DND-41 (cell line): ENCODE measurements at regions not wholly inside any gene's neighbourhood (a gene's known extent, or its start where the extent isn't known, plus 50 kb on each side); places are given as distances from the start of the nearest gene placed in this dataset.

ENCODE experiments used
- ATAC-seq: fragments of 200-7000 bp; cut with Tn5 transposase; 3 replicates; pipeline ENCODE4 v1.9.1; 2021; ENCODE audit warnings: low read depth; ENCODE audit not compliant: insufficient read depth
- DNase-seq: peaks from one replicate; pipeline ENCODE4 v3.0.0-alpha.2; 2020
- H2AFZ ChIP-seq: 2 replicates; pipeline ENCODE4 v1.6.0; 2012; ENCODE audit warnings: low read depth, low read length
- H3K27ac ChIP-seq: 2 replicates; pipeline ENCODE4 v1.5.1; 2012; ENCODE audit warnings: low read length, inconsistent platforms
- H3K27me3 ChIP-seq: fragments of 200-600 bp; sonication (generic); 2 replicates; pipeline ENCODE4 v1.6.0; 2012; ENCODE audit warnings: low read length, mild to moderate bottlenecking, inconsistent platforms; ENCODE audit not compliant: insufficient read depth, poor library complexity
- H3K36me3 ChIP-seq: 2 replicates; pipeline ENCODE4 v1.5.1; 2012; ENCODE audit warnings: low read length, inconsistent platforms; ENCODE audit not compliant: insufficient read depth
- H3K4me1 ChIP-seq: 2 replicates; pipeline ENCODE4 v1.5.1; 2012; ENCODE audit warnings: mild to moderate bottlenecking, low read length; ENCODE audit not compliant: insufficient read depth
- H3K4me2 ChIP-seq: 2 replicates; pipeline ENCODE4 v1.6.0; 2012; ENCODE audit warnings: mild to moderate bottlenecking, moderate library complexity, low read length, inconsistent platforms; ENCODE audit not compliant: insufficient read depth
- H3K4me3 ChIP-seq, 2 experiments: fragments of 200-600 bp in 1 of 2; shearing (Covaris generic) in 1 of 2; 2 replicates each; pipeline ENCODE4 v1.5.1; 2012 to 2016; ENCODE audit warnings: inconsistent platforms in 2 of 2, low read length in 2 of 2, mild to moderate bottlenecking in 2 of 2, low read depth in 1 of 2, moderate library complexity in 1 of 2
- H3K79me2 ChIP-seq: 2 replicates; pipeline ENCODE4 v1.6.0; 2012; ENCODE audit warnings: low read length, inconsistent platforms; ENCODE audit not compliant: insufficient read depth
- H3K9ac ChIP-seq: 2 replicates; pipeline ENCODE4 v1.6.0; 2012; ENCODE audit warnings: low read depth, mild to moderate bottlenecking, inconsistent platforms, low read length, moderate library complexity
- H3K9me3 ChIP-seq: 2 replicates; pipeline ENCODE4 v1.5.1; 2012; ENCODE audit warnings: low read length, moderate library complexity, mild to moderate bottlenecking, inconsistent platforms; ENCODE audit not compliant: insufficient read depth, severe bottlenecking
- H4K20me1 ChIP-seq: 2 replicates; pipeline ENCODE4 v1.6.0; 2012; ENCODE audit warnings: low read length; ENCODE audit not compliant: insufficient read depth
- CTCF ChIP-seq: IDR thresholded peaks from 2 replicates; pipeline ENCODE4 v1.5.1; 2012; ENCODE audit warnings: borderline replicate concordance, low read length, moderate library complexity, mild to moderate bottlenecking; ENCODE audit not compliant: poor library complexity, severe bottlenecking; ENCODE audit errors: extremely low read depth
- EZH2 ChIP-seq: IDR thresholded peaks from 3 replicates; pipeline ENCODE4 v1.6.1; 2012; ENCODE audit warnings: borderline replicate concordance, low read depth, mild to moderate bottlenecking, moderate library complexity, low read length, inconsistent platforms; ENCODE audit not compliant: severe bottlenecking

- Histone ChIP-seq H3K27me3 (no peaks in the 10 kb centered on the region), H3K4me1 (peaks cover 10% of the 10 kb centered on the region), H3K27ac (no peak overlapping the region), H3K79me2 (no peaks in the 10 kb centered on the region), H3K9ac (no peak overlapping the region), H3K4me2 (no peak overlapping the region), H3K36me3 (no peaks in the 10 kb centered on the region), H2AFZ (no peak overlapping the region), H3K4me3 (no peak overlapping the region), H4K20me1 (no peaks in the 10 kb centered on the region), H3K9me3 (no peaks in the 10 kb centered on the region)
- DNase-seq: no peak
- no peak for ATAC-seq
- TF ChIP-seq EZH2 (no peak), CTCF (no peak)
Measured at GRCh38 chr1:235059221-235059620, 69.4 kb downstream of the TOMM20 start.

GRCh38 chr1:235058695-235059094, 69.9 kb downstream of the TOMM20 start:
- no peak for DNase-seq
- TF ChIP-seq CTCF (no peak), EZH2 (no peak)
- no peak overlapping the region for H2AFZ ChIP-seq
- H3K27ac ChIP-seq: no peak overlapping the region
- H3K27me3 ChIP-seq: no peaks in the 10 kb centered on the region
- H3K9ac ChIP-seq: no peak overlapping the region
- no peaks in the 10 kb centered on the region for H3K9me3 ChIP-seq
- H3K79me2 ChIP-seq: no peaks in the 10 kb centered on the region
- H4K20me1 ChIP-seq: no peaks in the 10 kb centered on the region
- no peak overlapping the region for H3K4me2 ChIP-seq
- H3K36me3 ChIP-seq: no peaks in the 10 kb centered on the region
- no peak for ATAC-seq
- peaks cover 10% of the 10 kb centered on the region for H3K4me1 ChIP-seq
- H3K4me3 ChIP-seq: no peak overlapping the region

- H3K36me3 ChIP-seq: no peaks in the 10 kb centered on the region
- H3K27ac ChIP-seq: no peak overlapping the region
- H3K9ac ChIP-seq: no peak overlapping the region
- H3K4me3 ChIP-seq: no peak overlapping the region
- no peaks in the 10 kb centered on the region for H3K27me3 ChIP-seq
- ATAC-seq (no peak), DNase-seq (no peak)
- TF ChIP-seq EZH2: no peak
- no peak for TF ChIP-seq CTCF
- H3K79me2 ChIP-seq: no peaks in the 10 kb centered on the region
- no peak overlapping the region for H2AFZ ChIP-seq
- H3K9me3 ChIP-seq: no peaks in the 10 kb centered on the region
- no peak overlapping the region for H3K4me2 ChIP-seq
- 0 out of 2 replicates have a peak, but pooled peaks cover under 1% of the 10 kb centered on the region for H3K4me1 ChIP-seq
- no peaks in the 10 kb centered on the region for H4K20me1 ChIP-seq
Measured at GRCh38 chr1:235057385-235058306, 71.0 kb downstream of the TOMM20 start.
